GM12865 (cell line): ENCODE measurements at regions not wholly inside any gene's neighbourhood (a gene's known extent, or its start where the extent isn't known, plus 50 kb on each side); places are given as distances from the start of the nearest gene placed in this dataset.
A peak's percentile ranks its signal among the peaks of the same experiment; 100 is the strongest.
"Not testable (repeated sequence)": the region's sequence is repeated elsewhere in the genome, so short reads cannot be mapped to it uniquely, and the experiment has no call there.

Experiments used
- DNase-seq: peaks from one replicate; pipeline ENCODE4 v3.0.0; 2010; ENCODE audit warnings: low read depth
- H3K4me3 ChIP-seq: 2 replicates; pipeline ENCODE4 v1.5.1; 2011; ENCODE audit warnings: mild to moderate bottlenecking, low read depth, low read length, control low read depth
- CTCF ChIP-seq: IDR thresholded peaks from 2 replicates; pipeline ENCODE4 v1.5.1; 2011; ENCODE audit warnings: low read length, control low read depth, low read depth, inconsistent platforms; ENCODE audit not compliant: insufficient read depth; ENCODE audit errors: missing control alignments

- no peak for DNase-seq
- no peak overlapping the region for H3K4me3 ChIP-seq
- TF ChIP-seq CTCF: no peak
These were observed 101.9 kb upstream of the CDC42BPA start for GRCh38 chr1:227420147-227420546.

- TF ChIP-seq CTCF: no peak
- no peak for DNase-seq
These were observed 99.6 kb upstream of the CDC42BPA start for GRCh38 chr1:227417756-227418480.

GRCh38 chr1:227416156-227416830, 98.0 kb upstream of the CDC42BPA start:
- no peak for TF ChIP-seq CTCF
- no peak overlapping the region for H3K4me3 ChIP-seq
- no peak for DNase-seq

More at GRCh38 chr1:227417756-227418480, 99.6 kb upstream of the CDC42BPA start:
- no peak overlapping the region for H3K4me3 ChIP-seq

GRCh38 chr1:227415115-227415790, 97.0 kb upstream of the CDC42BPA start:
- H3K4me3 ChIP-seq: no peak overlapping the region
- no peak for DNase-seq

GRCh38 chr1:227411066-227411465, 92.8 kb upstream of the CDC42BPA start:
- no peak for DNase-seq
- TF ChIP-seq CTCF: no peak

More at GRCh38 chr1:227415115-227415790, 97.0 kb upstream of the CDC42BPA start:
- no peak for TF ChIP-seq CTCF

GRCh38 chr1:227406332-227406731, 88.0 kb upstream of the CDC42BPA start:
- not testable (repeated sequence) for DNase-seq, H3K4me3 ChIP-seq

More at GRCh38 chr1:227411066-227411465, 92.8 kb upstream of the CDC42BPA start:
- H3K4me3 ChIP-seq: no peak overlapping the region

GRCh38 chr1:227403535-227403934, 85.2 kb upstream of the CDC42BPA start:
- DNase-seq: peak; percentile 13
- TF ChIP-seq CTCF: no peak
- no peak overlapping the region for H3K4me3 ChIP-seq
